HFF-Myc (cell line): ENCODE measurements at regions not wholly inside any gene's neighbourhood (a gene's known extent, or its start where the extent isn't known, plus 50 kb on each side); places are given as distances from the start of the nearest gene placed in this dataset.
"Not testable (repeated sequence)": the region's sequence is repeated elsewhere in the genome, so short reads cannot be mapped to it uniquely, and the experiment has no call there.

Experiments used
- DNase-seq: peaks from one replicate; pipeline ENCODE4 v3.0.0-alpha.2; 2011; ENCODE audit warnings: low read depth; ENCODE audit errors: extremely low read depth
- H3K4me3 ChIP-seq: replicated peaks from 2 replicates; pipeline ENCODE4 v1.5.1; 2011; ENCODE audit warnings: low read depth, mild to moderate bottlenecking, control low read depth, low read length
- CTCF ChIP-seq: IDR thresholded peaks from 2 replicates; pipeline ENCODE4 v1.5.1; 2012; ENCODE audit warnings: mild to moderate bottlenecking, low read depth, low read length, control low read depth; ENCODE audit errors: missing control alignments

- H3K4me3 ChIP-seq: no peak overlapping the region
- DNase-seq: no peak
- TF ChIP-seq CTCF: no peak
These were observed 351.9 kb downstream of the ADGRL2 start for GRCh38 chr1:82152356-82153271.

DNA sequence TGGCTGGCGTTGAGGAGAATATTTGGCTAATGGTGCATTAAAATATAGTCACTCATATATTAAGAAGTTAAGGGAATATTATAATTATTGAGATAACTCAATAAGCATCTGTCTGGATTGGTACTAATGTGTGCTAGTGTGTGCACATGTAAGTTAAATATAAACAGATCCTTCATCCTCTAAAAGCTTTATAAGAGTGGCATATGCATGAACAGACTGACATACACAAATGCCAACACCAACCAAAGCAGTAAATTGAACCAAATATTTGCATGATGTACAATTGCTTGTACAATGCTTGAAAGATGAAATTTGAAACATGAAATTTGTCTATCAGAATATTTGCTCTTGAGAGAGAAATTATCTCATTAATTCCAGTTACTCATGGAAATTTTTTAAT lies 344.9 kb downstream of the ADGRL2 start:
- no peak overlapping the region for H3K4me3 ChIP-seq
- no peak for TF ChIP-seq CTCF
- no peak for DNase-seq

DNA sequence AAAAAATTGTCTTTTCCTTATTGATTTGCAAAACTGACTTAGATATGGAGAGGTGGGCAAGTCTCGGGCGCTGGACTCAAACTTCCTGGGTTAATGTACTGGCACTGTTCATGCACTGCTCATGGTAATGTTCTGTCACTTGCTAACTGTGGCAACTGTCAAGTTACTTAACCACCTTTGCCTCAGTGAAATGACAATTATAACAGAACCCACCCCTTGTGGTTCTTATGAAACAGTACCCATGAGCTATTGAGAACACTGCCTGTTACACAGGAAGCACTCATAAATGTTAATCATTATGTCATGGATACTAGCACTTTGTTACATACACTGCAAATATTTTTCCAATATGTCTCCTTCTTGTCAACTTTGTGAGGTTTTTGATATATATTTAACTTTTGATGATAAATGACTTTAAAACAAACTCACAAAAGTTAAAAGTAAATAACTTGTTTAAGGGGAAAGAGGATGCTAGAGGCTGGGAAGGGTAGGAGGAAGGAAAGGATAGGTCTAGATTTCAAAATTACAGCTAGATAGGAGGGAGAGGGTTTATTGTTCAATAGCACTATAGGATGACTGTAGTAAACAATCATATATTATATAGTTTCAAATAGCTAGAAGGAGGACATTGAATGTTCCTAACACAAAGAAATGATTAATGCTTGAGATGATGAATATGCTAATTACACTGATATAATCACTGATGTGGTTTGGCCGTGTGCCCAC lies 342.5 kb downstream of the ADGRL2 start:
- no peak for DNase-seq
- TF ChIP-seq CTCF: no peak
- no peak overlapping the region for H3K4me3 ChIP-seq

- no peak for TF ChIP-seq CTCF
- H3K4me3 ChIP-seq: no peak overlapping the region
- no peak for DNase-seq
These were observed 340.7 kb downstream of the ADGRL2 start for GRCh38 chr1:82141390-82141789.

GRCh38 chr1:82139751-82140468 lies 339.2 kb downstream of the ADGRL2 start:
- no peak for DNase-seq
- no peak overlapping the region for H3K4me3 ChIP-seq
- TF ChIP-seq CTCF: no peak

DNA sequence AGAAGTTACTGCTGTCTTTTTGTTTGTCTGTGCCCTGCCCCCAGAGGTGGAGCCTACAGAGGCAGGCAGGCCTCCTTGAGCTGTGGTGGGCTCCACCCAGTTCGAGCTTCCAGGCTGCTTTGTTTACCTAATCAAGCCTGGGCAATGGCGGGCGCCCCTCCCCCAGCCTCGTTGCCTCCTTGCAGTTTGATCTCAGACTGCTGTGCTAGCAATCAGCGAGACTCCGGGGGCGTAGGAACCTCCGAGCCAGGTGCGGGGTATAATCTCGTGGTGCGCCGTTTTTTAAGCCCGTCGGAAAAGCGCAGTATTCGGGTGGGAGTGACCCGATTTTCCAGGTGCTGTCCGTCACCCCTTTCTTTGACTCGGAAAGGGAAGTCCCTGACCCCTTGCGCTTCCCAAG lies 335.6 kb downstream of the ADGRL2 start:
- not testable (repeated sequence) for DNase-seq, H3K4me3 ChIP-seq

DNA sequence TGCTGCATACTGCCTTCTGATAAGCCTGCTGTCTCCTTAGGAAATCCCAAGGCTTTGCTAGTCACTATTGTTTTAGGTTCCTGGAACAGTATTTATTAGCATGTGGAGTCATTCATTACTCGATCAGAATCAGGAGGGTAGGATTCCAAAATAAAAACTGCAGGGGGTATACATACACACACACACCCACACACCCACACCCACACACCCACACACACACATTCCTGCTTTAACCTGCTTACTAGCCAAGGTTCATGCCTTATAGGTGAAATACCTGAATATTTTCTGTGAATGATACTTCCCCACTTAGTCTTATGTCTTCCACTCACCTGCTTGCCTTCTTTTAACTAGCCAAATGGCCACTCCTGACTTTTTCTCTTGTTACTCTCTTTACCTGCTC lies 325.1 kb downstream of the ADGRL2 start:
- no peak for DNase-seq
- TF ChIP-seq CTCF: no peak
- no peak overlapping the region for H3K4me3 ChIP-seq
